Transverse colon (tissue), 3 donors: ENCODE measurements at regions not wholly inside any gene's neighbourhood (a gene's known extent, or its start where the extent isn't known, plus 50 kb on each side); places are given as distances from the start of the nearest gene placed in this dataset.

ENCODE experiments used
- POLR2A ChIP-seq: fragments of 450-650 bp; IDR thresholded peaks from one replicate; pipeline ENCODE4 v1.6.1; 2016; ENCODE audit warnings: antibody characterized with exemption, mild to moderate bottlenecking, moderate library complexity
- TF ChIP-seq, protein P1 (sequence below), 5 experiments: fragments of 200-600 bp in 3 of 5; fragments of 450-650 bp in 2 of 5; sonication (generic) in 3 of 5; IDR thresholded peaks; 1 replicate in 2 of 5; 2 replicates in 3 of 5; pipeline ENCODE4 v1.5.1; 2016 to 2017; ENCODE audit warnings: antibody characterized with exemption in 5 of 5, inconsistent platforms in 3 of 5, mild to moderate bottlenecking in 2 of 5, moderate library complexity in 1 of 5

DNA sequence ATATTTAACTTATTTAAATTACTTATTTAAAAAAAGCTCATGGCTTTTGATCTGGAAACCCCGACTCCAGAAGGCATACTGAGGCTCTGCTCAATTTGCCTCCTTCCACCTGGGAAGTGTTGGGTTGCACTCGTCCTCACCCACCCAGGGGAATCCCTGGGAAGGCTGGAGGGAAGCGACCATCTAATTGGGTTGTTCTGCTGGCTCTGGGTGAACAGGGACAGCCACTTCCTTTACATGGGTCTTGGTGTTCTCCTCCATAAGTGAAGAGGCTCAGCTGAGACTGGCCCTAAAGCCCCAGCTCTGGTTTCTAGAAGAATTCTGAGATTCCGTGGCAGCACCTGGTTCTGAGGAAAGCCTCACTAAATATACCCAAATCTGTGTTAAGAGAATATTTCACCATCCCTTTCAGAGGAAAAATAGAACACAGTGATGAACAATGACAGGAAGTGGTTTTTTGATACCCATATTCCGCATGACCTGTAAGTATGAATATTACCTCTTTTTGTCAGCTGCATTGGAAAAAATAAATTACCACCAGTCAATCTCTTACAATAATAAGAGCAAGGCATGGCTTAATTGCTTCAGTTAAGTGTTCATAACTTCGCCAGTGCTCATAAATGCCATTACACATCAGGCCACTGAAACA lies 131.1 kb upstream of the SHH start:
- TF ChIP-seq, protein P1, sequence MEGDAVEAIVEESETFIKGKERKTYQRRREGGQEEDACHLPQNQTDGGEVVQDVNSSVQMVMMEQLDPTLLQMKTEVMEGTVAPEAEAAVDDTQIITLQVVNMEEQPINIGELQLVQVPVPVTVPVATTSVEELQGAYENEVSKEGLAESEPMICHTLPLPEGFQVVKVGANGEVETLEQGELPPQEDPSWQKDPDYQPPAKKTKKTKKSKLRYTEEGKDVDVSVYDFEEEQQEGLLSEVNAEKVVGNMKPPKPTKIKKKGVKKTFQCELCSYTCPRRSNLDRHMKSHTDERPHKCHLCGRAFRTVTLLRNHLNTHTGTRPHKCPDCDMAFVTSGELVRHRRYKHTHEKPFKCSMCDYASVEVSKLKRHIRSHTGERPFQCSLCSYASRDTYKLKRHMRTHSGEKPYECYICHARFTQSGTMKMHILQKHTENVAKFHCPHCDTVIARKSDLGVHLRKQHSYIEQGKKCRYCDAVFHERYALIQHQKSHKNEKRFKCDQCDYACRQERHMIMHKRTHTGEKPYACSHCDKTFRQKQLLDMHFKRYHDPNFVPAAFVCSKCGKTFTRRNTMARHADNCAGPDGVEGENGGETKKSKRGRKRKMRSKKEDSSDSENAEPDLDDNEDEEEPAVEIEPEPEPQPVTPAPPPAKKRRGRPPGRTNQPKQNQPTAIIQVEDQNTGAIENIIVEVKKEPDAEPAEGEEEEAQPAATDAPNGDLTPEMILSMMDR (IDR thresholded peaks at IDR 0.05) = no peak
- TF ChIP-seq POLR2A = no peak
